AML-193 (cell line): ENCODE measurements at regions not wholly inside any gene's neighbourhood (a gene's known extent, or its start where the extent isn't known, plus 50 kb on each side); places are given as distances from the start of the nearest gene placed in this dataset.

ENCODE experiments used
- DNase-seq, 2 experiments: peaks; one replicate each; lab custom pipeline; 2025; lab: John Stamatoyannopoulos, UW

DNA sequence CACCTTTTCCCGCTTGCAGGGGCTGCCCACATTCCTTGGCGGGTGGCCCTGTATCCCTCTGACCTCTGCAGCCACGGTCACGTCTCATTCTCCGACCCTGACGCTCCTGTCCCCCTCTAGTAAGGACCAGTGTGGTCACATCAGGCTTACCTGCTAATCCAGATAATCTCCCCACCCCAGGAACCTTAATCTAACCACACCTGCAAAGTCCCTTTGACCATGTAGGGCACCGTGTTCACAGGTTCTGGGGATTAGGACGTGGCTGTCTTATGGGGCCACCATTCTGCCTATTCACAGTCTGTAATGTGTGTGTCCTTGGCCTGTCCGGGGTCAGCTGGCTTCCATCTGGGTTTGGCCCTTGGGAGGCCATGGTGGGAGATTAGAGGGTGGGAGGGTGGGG is 368.9 kb downstream of the AACS start:
- DNase-seq: no peak

DNA sequence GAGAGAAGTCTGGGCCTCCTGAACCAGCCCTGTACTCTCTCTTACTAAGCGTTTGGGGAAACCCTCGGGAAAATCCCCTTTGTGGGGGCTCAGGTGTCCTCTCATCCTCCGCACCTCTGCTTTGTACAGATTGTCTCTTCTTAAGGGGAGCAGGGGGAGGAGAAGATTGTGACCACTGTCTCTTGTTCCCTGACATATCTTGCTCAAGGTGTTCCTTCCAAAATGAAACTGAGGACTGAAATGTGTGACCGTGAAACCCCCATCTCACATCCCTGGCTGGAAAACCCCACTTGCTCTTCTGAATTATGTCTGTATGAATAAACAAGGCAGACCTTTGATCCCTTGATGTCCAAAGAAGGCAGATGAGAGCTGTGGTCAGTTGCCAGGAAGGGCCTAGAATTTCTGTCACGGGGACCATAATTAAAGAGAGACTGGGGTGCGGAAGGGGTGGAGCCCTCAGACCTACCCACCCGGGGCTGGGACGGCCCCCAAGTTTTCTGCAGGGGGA is 369.8 kb downstream of the AACS start:
- no peak for DNase-seq

DNA sequence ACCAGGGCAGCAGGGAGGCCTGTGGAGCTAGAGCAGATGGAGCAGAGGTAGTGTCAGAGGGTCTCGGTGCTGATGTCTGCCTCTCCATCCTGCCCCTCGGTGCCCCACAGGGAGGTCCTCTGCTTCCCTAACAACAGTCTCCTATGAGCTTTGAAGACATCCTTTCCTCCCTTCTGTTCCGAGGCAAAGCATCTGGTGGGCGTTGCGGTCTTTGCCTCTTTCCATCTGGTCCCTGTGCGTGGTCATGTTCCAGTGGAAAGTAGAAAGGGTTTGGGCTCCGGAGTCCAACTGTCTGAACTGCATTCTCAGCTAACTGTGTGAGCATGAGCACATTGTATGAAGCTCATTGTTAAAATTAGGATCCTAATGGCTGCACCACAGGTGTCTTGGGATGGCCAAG is 370.6 kb downstream of the AACS start:
- DNase-seq: no peak

DNA sequence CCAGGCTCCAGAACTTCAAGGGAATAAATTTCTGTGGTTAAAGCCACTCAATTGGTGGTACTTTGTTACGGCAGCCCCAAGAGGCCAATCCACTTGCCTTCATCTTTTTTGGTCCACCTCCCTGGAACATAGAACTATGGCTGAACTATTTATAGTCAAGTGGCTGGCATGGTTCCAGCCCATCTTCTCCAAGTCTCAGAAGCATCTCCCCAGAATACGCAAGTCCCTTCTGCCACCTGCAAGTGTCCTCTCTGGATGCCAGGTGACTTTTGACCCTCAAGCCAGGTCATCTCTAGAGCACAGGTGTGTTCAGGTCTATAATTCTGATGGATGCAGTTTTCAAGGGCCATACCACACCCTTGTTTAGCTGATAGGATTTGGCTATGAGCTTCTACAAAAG is 371.5 kb downstream of the AACS start:
- no peak for DNase-seq

DNA sequence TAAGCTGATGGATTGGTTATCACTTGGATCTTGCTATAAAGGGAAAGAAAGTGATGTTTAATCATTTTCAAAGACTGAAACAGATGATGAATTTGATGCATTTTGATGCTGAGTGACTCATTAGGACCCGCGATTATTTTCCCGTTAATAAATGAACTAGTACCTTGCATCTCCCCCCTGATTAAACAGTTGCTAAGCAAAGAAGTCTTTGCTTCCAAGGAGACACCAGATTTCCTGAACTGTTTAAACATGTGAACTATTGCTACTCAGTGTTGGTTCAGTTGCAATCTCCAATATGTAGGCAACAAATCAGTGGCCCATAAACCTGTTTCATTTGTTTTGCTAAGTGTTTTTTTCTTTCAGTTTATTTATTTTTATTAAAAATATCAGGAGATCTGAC is 375.2 kb downstream of the AACS start:
- DNase-seq: no peak

DNA sequence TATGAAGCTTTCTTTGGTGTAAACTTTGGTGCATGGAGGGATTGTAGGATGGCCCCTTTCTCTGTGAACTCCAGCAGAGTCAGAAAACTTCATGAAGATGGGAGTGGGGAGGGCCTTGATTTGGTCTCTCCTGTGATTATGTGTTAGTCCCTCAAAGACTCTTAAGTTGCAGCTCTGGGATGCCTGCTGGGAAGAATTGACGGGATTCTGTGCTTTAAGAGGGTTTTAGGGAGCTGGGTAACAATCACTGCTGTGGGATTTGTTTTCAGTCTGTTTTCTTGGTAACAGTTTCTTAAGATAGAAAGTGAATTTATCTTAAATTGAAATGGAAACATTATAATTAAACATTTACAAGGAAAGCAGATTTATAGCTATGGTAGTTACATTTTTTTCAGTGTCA is 378.1 kb downstream of the AACS start:
- no peak for DNase-seq

DNA sequence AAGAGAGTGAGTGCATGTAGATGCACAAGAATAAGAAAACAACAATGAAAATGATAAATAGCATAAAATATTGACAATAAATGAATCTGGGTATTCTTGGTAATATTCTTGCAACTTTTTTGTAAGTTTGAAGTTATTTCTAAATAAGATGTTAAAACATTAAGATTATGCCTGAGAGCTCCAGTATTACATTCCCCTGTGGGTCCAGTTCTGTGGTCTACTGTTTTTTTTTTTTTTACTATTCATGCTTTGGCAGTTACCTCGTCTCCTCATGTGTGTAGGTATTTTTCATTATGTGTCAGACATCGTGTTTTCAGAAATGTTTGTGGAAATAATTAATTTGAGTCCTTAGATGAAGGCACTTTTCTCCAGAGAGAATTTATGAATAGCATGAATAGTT is 386.2 kb downstream of the AACS start:
- DNase-seq: no peak

DNA sequence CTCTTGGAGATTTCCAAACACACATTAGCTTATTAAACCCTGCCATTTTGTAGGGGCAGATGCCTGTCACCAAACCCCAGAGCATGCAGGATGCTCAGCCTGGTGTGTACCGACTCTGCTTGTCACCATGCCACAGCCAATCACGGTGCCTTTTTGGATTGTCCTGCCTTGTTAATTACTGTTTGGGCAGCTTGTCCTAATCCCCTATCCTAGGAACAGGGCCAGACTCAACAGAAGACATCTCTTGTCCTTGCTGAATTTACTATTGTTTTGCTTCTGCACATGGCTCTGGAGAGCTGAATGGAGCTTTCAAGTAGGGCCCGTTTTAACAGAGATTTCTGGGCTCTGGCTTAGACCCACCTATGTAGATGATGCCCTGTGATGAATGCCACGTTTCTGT is 388.5 kb downstream of the AACS start:
- DNase-seq: no peak

DNA sequence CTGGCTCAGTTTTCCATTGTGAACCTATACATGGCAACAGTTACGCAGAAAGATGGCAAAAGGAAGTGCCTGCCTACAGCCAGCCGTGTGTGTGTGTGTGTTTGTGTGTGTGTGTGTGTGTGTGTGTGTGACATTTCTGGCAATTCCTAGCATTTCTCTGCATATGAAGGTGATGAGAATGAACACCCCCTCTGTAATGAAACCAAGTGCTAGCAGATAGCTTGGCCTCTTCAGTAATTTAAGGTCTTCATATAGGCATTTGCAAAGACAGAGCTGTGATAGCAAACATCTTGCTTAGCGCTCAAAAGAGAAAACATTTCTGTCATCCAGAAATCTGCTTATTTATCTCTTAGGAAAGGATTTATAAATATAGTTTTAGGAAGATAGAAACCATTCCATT is 389.1 kb downstream of the AACS start:
- DNase-seq: no peak

DNA sequence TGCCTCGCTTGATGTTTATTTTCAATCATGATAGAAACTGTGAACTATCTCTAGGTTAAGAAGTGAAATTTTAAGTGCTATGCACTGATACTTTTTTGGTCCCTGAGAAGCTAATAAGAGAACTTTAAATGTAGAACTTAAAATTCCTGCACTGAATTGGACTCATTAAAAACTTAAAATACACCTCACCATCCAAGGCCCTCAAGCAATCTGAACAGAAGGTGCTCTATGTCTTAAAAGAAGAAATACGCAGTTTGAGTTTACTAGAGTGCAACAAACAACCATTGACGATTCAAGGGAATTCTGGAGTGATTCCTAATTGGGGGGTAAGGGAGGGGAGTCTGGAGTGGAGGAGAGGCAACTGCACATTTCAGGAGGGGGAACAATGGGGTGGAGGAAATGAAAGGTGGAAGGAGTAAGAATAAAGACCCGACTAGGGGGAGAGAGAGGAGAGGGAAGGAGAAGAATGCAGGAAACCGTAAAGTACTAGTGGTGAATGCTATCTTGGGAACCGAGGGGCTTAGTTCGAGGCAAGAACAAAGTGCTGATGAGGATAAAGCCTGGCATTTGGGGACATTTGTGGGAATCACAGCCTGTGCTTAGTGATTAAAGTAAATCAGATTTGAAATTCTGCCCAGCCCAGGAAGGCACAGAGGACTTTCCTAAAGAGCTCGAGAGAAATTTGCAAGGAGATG is 389.7 kb downstream of the AACS start:
- DNase-seq: no peak

DNA sequence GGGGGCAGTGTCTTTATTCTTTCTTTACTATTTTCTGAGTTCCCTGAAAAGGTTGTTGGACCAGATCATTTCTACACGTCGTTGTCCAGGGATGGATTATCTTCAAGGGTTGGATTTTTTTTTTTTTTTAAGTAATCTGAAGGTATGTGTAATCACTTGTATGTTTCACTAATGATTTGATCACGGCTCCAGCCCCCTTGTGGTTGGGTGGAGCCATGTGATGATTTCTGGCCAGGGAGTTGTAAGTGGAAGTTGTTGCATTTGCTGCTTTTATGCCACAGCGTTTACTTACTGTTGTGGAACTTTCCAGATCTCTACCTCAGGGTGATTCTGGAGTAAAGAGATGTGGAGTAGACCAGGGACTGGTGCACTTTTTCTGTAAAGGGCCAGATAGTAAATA is 390.3 kb downstream of the AACS start:
- DNase-seq: no peak

DNA sequence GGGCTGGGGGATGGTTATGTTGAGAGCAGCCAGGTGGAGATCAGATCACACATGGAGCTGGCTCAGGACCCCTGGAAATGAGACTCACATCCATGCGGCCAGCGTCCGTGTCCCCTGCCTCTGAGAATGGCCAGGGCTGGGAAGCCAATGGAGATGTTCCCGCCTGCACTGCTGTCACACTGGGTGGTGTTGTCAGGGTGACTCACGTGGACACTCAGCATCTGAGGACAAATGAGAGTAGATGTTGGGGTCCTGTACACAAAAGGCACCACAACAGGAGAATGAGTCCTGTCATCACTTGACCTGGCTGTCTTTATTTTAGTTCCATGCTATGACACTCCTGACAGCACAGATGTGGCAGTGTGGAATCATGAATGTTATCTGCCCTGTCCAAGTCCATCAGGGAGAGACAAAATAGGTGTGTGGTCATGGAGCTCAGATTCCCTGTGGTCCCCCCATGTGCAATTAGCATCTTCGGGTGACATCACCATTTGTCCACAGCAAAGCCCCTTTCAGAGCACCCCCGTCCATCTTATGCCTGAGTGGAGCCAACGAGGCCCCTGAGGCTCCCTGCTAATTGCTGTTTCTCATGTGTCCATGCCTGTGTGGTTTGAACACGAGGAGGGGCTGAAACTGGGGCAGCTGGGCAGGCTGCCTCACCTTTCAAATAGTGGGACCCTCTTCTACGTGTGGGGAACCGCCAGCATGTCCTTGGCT is 393.5 kb downstream of the AACS start:
- no peak for DNase-seq

DNA sequence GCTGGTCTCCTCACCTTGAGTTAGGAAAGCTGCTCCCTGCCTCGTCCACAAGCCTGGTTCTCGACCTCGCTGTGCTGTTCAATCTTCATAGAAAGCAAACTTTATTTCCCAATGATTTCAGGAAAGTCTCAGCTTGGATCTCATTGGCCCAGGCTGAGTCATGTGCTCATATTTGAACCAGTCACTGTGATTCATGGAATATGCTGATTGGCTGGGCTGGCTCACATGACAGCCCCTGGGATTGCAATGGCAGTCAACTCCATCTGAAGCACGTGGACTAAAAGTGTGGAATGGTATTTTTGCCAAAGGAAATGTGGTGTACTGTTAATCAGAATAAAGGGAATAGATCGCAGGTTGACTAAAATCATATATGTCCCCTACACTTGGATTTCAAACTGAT is 396.6 kb downstream of the AACS start:
- no peak for DNase-seq

DNA sequence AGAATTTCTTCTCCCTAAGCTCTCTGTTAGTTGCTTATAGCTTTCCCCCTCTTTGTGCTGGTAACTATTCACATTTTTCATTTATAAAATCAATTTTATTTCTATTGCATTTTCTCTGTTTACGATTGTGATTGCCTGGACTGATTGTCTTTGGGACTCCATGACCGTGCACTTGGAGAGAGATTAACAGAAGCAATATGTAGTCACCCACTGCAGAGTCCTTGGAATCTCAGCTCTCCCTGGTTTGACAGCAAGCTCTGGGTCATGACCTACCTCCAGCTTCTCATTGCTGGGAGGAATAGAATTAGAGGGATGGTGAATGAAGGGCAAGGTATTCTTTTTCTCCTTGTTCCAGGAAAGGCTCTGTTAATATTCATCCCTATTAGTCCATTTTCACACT is 398.2 kb downstream of the AACS start:
- no peak for DNase-seq

DNA sequence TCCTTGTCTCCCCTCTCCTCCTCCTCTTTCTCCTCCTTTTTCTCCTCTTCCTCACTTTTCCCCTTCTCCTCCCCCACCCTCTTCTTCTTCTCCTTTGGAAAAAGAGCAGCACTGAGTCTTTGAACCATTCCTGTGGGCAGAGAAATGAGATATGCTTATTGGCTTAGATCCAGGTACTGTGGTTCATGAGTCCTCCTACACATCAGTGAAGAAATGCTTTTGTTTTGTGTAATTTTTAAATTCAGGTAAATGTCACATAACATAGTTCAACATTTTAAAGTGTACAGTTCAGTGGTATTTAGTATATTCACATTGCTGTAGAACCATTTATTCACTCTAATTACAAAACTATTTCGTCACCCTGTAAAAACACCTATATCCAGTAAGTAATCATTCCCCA is 402.1 kb downstream of the AACS start:
- no peak for DNase-seq

DNA sequence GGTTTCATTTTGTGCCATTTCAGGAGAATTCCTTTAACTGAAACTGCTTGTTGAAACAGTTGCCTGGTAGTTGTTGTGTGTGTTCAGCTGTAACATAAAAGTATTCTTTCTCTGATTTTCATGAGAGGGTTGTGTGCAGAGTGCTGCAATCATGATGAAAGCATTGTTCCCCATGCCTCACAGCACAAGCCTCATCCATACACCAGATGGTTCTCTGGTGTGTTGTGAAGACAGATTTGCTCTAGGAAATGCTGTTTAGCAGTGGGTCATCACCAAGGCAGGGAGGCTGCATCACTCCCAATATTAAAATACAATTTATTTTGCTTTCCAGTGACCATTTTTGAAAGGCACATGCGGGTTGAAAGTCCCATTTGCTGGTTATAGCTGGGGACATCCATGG is 404.4 kb downstream of the AACS start:
- no peak for DNase-seq

DNA sequence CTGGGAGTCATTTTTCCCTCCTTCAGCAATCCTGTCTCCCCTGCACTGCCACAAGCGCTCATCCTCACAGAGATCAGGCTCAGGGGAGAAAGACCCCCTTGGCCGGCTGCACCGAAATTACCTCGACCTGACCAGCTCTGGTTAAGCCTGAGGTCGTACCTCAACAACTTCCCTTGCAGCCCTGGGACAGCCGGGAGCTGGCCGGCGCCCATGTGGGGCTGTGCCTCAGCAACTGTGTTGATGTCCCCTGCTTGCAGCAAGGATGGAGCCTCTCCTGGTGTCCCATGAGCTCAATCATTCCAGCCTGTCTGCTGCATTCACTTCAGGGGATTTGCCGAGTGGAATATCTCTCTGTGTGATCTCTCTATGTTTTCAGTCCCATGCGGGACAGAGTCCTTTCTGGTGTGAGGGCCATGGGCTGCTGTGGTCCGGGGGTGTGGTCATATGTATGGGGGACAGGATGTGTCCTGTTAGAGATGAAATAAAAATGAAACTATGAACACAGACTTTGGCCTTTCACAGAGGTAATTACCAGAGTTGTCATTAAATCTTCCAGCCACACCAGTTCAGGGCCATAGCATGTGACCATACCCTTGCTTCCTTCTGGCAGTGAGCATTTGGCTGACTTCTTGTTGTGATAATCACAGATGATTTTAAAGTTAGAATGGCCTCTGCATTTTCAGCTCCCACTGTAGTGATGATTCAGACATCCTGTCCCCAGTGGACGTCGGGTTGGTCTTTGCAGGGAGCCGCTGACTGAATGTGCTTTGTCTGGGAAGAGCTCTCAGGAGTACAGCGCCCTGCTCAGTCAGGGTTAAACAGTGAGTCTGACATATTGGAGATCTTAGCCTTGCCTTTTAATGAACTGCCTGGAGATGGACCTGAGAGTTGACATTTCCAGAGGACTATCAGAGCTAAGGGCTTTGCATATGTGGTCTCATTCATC is 405.9 kb downstream of the AACS start:
- DNase-seq: no peak

DNA sequence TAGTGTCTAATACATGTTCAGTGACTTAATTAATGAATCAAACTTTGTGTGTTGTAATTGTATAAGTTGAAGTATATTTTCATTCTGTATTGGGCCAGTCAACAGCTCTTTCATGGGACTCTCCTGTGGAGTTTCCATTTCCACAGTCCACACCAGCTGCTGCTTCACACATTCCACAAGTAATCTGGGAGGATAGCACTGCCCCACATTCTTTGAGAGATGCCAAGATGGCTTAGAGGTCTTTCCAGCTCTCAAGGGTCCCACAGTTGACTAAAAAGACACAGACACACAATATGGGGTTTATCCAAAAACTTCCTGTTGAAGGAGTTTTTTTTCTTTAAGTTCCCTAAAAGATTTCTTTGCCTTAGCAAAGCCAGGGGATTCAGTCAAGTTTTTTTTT is 408.3 kb downstream of the AACS start:
- no peak for DNase-seq

DNA sequence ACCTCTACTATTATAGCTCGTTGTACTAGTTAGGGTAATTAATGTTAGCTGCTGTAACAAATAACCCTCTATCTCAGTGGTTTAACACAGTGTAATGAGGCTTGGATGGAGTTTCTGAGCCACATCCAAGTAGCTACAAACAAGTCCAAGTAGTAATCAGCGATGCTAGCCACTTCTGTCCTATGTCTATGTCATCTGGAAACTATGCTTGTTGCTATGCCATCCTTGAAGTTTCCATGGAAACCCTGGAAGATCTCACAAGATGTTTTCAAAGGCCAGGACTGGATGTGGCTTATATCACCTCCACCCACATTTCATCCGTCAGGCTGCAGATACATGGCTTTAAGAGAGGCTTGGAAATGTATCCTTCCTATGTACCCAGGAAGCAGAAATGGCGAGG is 422.1 kb downstream of the AACS start:
- DNase-seq: no peak

DNA sequence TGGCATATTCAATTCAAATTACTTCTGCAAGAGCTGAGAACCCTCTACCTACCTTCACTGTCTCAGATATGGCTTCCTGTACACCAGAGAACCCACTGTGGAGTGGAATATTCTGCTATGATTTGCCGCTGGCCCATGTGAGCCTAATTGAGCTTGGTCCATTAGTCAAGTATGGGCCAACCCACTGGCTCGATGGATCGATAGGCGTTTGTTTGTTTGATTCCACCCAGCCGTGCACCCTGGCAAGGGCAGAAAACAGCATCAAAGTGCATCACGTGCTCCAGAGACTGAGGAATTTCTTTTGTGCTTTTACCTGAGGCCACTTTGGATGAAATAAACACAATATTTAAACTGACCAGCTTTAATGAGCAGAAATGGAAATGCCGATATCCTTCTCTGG is 426.3 kb downstream of the AACS start:
- DNase-seq: no peak

DNA sequence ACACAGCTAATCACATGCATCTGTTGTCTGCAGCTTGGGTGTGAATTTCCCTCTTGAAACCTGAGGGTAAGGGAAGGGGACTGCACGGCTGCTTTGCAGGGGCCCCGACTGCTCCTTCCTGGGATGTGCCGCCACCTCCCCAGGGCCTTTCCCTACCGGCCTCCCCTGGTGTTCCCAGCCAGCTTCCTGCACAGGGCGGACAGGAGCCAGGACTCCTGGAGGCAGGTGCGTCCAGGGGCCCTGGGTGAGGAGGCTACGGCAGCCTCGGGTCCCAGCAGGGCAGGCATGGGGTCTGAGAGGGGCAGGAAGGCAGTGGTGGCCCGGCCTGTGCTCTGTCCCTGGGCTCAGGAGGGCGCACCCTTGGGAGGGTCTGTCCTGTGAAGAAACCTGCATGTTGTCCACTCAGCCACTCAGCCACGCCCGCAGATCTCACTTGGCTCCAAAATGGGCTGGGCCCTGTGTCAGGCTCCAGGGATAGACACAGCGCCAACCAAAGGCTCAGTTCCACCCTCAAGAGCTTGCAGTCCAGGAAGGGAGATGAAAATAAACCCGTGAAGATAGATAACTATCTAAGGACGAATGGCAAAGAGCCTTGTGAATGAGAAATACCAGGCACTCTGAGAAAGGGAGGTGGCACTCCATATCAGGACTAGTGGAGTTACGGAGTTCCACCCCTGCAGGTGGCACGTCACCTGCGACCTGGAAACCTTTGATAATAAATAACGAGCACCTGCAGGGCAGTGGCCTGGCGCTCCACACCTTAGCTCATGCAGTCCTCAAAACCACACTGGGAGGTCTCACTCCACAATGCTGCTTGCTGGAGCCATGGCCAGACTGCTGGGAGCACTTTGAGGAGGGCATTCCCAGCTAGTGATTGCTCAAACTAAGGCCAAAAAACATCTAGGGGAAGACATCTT is 427.4 kb downstream of the AACS start:
- no peak for DNase-seq
